GM23338 (cell line): ENCODE measurements at regions not wholly inside any gene's neighbourhood (a gene's known extent, or its start where the extent isn't known, plus 50 kb on each side); places are given as distances from the start of the nearest gene placed in this dataset.

Source experiments
- ATAC-seq: fragments of 200-7000 bp; cut with Tn5 transposase; 3 replicates; pipeline ENCODE4 v1.9.1; 2020
- DNase-seq: peaks from one replicate; pipeline ENCODE4 v3.0.0-alpha.2; 2015; ENCODE audit warnings: low spot score
- H2AFZ ChIP-seq: fragments of 200-600 bp; sonication (generic); 2 replicates; pipeline ENCODE4 v1.8.0; 2016; ENCODE audit warnings: antibody characterized with exemption, mild to moderate bottlenecking, moderate library complexity
- H3F3A ChIP-seq: fragments of 200-600 bp; sonication (generic); replicated peaks from 2 replicates; pipeline ENCODE4 v1.8.0; 2017; ENCODE audit warnings: antibody characterized with exemption, mixed run types, low read depth
- H3K27ac ChIP-seq: fragments of 200-600 bp; sonication (generic); 2 replicates; pipeline ENCODE4 v1.6.1; 2016; ENCODE audit warnings: low read depth
- H3K27me3 ChIP-seq: fragments of 200-600 bp; sonication (generic); 2 replicates; pipeline ENCODE4 v1.8.0; 2016; ENCODE audit warnings: mild to moderate bottlenecking, mixed run types, moderate library complexity; ENCODE audit not compliant: insufficient read depth
- H3K36me3 ChIP-seq: fragments of 200-600 bp; sonication (generic); 2 replicates; pipeline ENCODE4 v1.8.0; 2016; ENCODE audit warnings: mild to moderate bottlenecking; ENCODE audit not compliant: insufficient read depth
- H3K4me1 ChIP-seq: fragments of 200-600 bp; sonication (generic); 2 replicates; pipeline ENCODE4 v1.8.0; 2016; ENCODE audit warnings: mild to moderate bottlenecking, moderate library complexity; ENCODE audit not compliant: insufficient read depth
- H3K4me2 ChIP-seq: fragments of 200-600 bp; sonication (generic); 2 replicates; pipeline ENCODE4 v1.7.1; 2017; ENCODE audit warnings: mixed run types
- H3K4me3 ChIP-seq: fragments of 200-600 bp; sonication (generic); 2 replicates; pipeline ENCODE4 v1.6.1; 2016; ENCODE audit warnings: mixed run types
- H3K79me2 ChIP-seq: fragments of 200-600 bp; sonication (generic); replicated peaks from 2 replicates; pipeline ENCODE4 v1.8.0; 2017; ENCODE audit warnings: mild to moderate bottlenecking; ENCODE audit not compliant: insufficient read depth
- H3K9me2 ChIP-seq: fragments of 200-600 bp; sonication (generic); 2 replicates; pipeline ENCODE4 v1.8.0; 2017; ENCODE audit not compliant: insufficient read depth
- H4K20me1 ChIP-seq: fragments of 200-600 bp; sonication (generic); replicated peaks from 2 replicates; pipeline ENCODE4 v1.8.0; 2017; ENCODE audit warnings: mild to moderate bottlenecking; ENCODE audit not compliant: insufficient read depth
- H3K27ac Mint-ChIP-seq: 2 replicates; pipeline ENCODE4 v1.8.0; 2020; ENCODE audit warnings: inconsistent platforms, mild to moderate bottlenecking, moderate library complexity, mixed read lengths
- H3K27me3 Mint-ChIP-seq: 3 replicates; pipeline ENCODE4 v1.8.0; 2022; ENCODE audit warnings: low read depth, mild to moderate bottlenecking, moderate library complexity, mixed read lengths, inconsistent platforms; ENCODE audit not compliant: insufficient read depth, poor library complexity
- H3K36me3 Mint-ChIP-seq: 3 replicates; pipeline ENCODE4 v1.8.0; 2021; ENCODE audit warnings: low read depth, mild to moderate bottlenecking, inconsistent platforms, moderate library complexity, mixed read lengths
- H3K4me1 Mint-ChIP-seq: 3 replicates; pipeline ENCODE4 v1.8.0; 2020; ENCODE audit warnings: mild to moderate bottlenecking, inconsistent platforms, mixed read lengths
- H3K4me3 Mint-ChIP-seq: 3 replicates; pipeline ENCODE4 v1.8.0; 2021; ENCODE audit warnings: moderate library complexity, mild to moderate bottlenecking, inconsistent platforms, mixed read lengths
- H3K9me3 Mint-ChIP-seq: 3 replicates; pipeline ENCODE4 v1.8.0; 2020; ENCODE audit warnings: moderate library complexity, mild to moderate bottlenecking, inconsistent platforms, mixed read lengths
- CREB1 ChIP-seq: fragments of 250-450 bp; sonication (Bioruptor Pico); IDR thresholded peaks from 2 replicates; pipeline ENCODE4 v1.5.0; 2020; ENCODE audit warnings: low read depth, mild to moderate bottlenecking, moderate library complexity
- EZH2phosphoT487 ChIP-seq: fragments of 200-600 bp; sonication (generic); IDR thresholded peaks from one replicate; pipeline ENCODE4 v1.8.1; 2018; ENCODE audit warnings: antibody characterized with exemption; ENCODE audit not compliant: unreplicated experiment
- JUNB ChIP-seq: IDR thresholded peaks from one replicate; pipeline ENCODE4 v1.6.1; 2016; ENCODE audit warnings: antibody characterized with exemption; ENCODE audit not compliant: unreplicated experiment
- NANOG ChIP-seq: IDR thresholded peaks from 2 replicates; pipeline ENCODE4 v1.6.1; 2016; ENCODE audit warnings: antibody characterized with exemption, borderline replicate concordance
- POLR2AphosphoS5 ChIP-seq: IDR thresholded peaks from 2 replicates; pipeline ENCODE4 v1.6.1; 2016; ENCODE audit warnings: antibody characterized with exemption, low read depth
- STAT1 ChIP-seq: IDR thresholded peaks from one replicate; pipeline ENCODE4 v1.6.1; 2016; ENCODE audit warnings: antibody characterized with exemption; ENCODE audit not compliant: unreplicated experiment
- ZNF114 ChIP-seq: fragments of 250-450 bp; sonication (Bioruptor Pico); IDR thresholded peaks from 2 replicates; pipeline ENCODE4 v1.5.0; 2020; ENCODE audit warnings: mild to moderate bottlenecking, moderate library complexity
- ZNF331 ChIP-seq: fragments of 250-450 bp; sonication (Bioruptor Pico); IDR thresholded peaks from 2 replicates; pipeline ENCODE4 v1.5.0; 2020; ENCODE audit warnings: low read depth, mild to moderate bottlenecking, moderate library complexity
- TF ChIP-seq, protein P1 (sequence below), 2 experiments: fragments of 200-600 bp in 1 of 2; sonication (generic) in 1 of 2; conservative IDR thresholded peaks; 2 replicates each; pipeline versions ENCODE4 v1.5.1 to v1.6.1; 2016 to 2017; ENCODE audit warnings: antibody characterized with exemption in 2 of 2, low read depth in 2 of 2, mild to moderate bottlenecking in 2 of 2, moderate library complexity in 1 of 2
- TF ChIP-seq, protein P2 (sequence below): fragments of 250-450 bp; sonication (Bioruptor Pico); IDR thresholded peaks from 2 replicates; pipeline ENCODE4 v1.5.0; 2020; ENCODE audit warnings: mild to moderate bottlenecking, moderate library complexity
- TF ChIP-seq, protein P3 (sequence below): IDR thresholded peaks from 2 replicates; pipeline ENCODE4 v1.6.1; 2016; ENCODE audit warnings: antibody characterized with exemption

DNA sequence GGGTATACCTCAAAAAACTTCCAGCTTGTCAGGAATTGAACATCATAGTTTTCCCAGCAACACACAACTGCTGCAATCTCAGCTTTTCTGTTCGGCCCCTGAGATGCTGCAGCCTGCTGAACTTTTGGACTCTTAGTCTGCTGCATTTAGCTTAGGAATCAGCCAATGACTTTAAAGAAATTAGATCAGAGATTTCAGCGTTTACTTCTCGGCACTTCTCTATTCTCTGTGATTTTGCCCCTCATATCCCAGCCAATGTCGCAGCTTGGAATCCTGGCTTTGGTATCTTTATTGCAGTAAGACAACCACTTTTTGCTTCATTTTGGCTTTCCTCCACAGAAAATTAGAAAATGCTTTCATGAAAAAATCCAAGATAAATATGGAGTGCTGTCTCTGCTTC lies 86.3 kb upstream of the MCTP2 start:
- H3K27ac Mint-ChIP-seq, result no peak overlapping the region
- no peaks in the 10 kb centered on the region; the same call in 2 of the 3 replicates for H3K9me3 Mint-ChIP-seq
- no peak for ATAC-seq
- H3K4me2 ChIP-seq, result no peak overlapping the region
- H3K9me2 ChIP-seq, result no peaks in the 10 kb centered on the region
- no peak for DNase-seq
- no peaks in the 10 kb centered on the region for H3K36me3 Mint-ChIP-seq
- peaks cover 1% of the 10 kb centered on the region for H3K27me3 Mint-ChIP-seq
- peak overlapping the region; percentile 54; the same call in 1 of the 2 replicates for H2AFZ ChIP-seq
- H3K36me3 ChIP-seq, result no peaks in the 10 kb centered on the region
- TF ChIP-seq EZH2phosphoT487 (no peak), JUNB (no peak), CREB1 (no peak), STAT1 (no peak)
- no peaks in the 10 kb centered on the region for H3K4me1 Mint-ChIP-seq
- no peaks in the 10 kb centered on the region for H3K79me2 ChIP-seq
- no peaks in the 10 kb centered on the region for H4K20me1 ChIP-seq
- H3K4me3 ChIP-seq, result no peak overlapping the region
- H3K4me1 ChIP-seq, result no peaks in the 10 kb centered on the region
- H3K4me3 Mint-ChIP-seq, result no peak overlapping the region
- H3F3A ChIP-seq, result no peaks in the 10 kb centered on the region
- H3K27ac ChIP-seq, result no peak overlapping the region
- no peaks in the 10 kb centered on the region for H3K27me3 ChIP-seq

DNA sequence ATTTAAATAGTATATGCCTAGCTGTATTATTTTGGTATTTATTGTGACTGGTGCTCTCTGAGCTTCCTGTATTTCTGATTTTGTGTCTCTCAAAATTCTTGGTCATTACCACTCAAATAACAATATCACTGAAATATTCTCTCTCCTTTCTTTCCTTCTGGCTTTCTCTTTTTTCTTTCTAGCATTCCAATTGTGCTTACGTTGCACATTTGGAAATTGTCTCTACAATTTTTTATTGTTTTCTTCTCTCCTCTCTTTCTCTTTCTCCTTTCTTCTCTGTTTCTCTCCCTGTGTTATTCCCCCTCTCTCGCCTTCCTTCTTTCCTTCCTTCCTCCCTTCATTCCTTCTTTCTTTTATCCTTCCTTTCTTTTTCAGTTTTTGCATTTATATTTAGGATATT lies 89.6 kb upstream of the MCTP2 start:
- no peak overlapping the region for H3K4me3 ChIP-seq
- H3K4me1 ChIP-seq, result no peaks in the 10 kb centered on the region
- no peak for DNase-seq
- H3K79me2 ChIP-seq, result no peaks in the 10 kb centered on the region
- no peaks in the 10 kb centered on the region for H3K27me3 ChIP-seq
- no peak for ATAC-seq
- H2AFZ ChIP-seq, result no peak overlapping the region
- H3K9me3 Mint-ChIP-seq, result no peaks in the 10 kb centered on the region; the same call in 2 of the 3 replicates
- H3K9me2 ChIP-seq, result no peaks in the 10 kb centered on the region
- H3K4me3 Mint-ChIP-seq, result no peak overlapping the region
- H3F3A ChIP-seq, result no peaks in the 10 kb centered on the region
- no peaks in the 10 kb centered on the region for H3K36me3 Mint-ChIP-seq
- H3K27me3 Mint-ChIP-seq, result peaks cover 1% of the 10 kb centered on the region
- no peak overlapping the region for H3K27ac Mint-ChIP-seq
- H4K20me1 ChIP-seq, result no peaks in the 10 kb centered on the region
- no peak overlapping the region for H3K4me2 ChIP-seq
- H3K36me3 ChIP-seq, result no peaks in the 10 kb centered on the region
- H3K27ac ChIP-seq, result no peak overlapping the region
- no peaks in the 10 kb centered on the region for H3K4me1 Mint-ChIP-seq
- TF ChIP-seq ZNF114 (CRISPR knock-in tag) (no peak), POLR2AphosphoS5 (no peak), ZNF331 (no peak), EZH2phosphoT487 (no peak), JUNB (no peak), NANOG (no peak), CREB1 (no peak), STAT1 (no peak)
- TF ChIP-seq, protein P1, sequence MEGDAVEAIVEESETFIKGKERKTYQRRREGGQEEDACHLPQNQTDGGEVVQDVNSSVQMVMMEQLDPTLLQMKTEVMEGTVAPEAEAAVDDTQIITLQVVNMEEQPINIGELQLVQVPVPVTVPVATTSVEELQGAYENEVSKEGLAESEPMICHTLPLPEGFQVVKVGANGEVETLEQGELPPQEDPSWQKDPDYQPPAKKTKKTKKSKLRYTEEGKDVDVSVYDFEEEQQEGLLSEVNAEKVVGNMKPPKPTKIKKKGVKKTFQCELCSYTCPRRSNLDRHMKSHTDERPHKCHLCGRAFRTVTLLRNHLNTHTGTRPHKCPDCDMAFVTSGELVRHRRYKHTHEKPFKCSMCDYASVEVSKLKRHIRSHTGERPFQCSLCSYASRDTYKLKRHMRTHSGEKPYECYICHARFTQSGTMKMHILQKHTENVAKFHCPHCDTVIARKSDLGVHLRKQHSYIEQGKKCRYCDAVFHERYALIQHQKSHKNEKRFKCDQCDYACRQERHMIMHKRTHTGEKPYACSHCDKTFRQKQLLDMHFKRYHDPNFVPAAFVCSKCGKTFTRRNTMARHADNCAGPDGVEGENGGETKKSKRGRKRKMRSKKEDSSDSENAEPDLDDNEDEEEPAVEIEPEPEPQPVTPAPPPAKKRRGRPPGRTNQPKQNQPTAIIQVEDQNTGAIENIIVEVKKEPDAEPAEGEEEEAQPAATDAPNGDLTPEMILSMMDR (conservative IDR thresholded peaks at IDR 0.05; ENCODE audit: low read depth in 2 of 2), result no peak
- TF ChIP-seq, protein P2, sequence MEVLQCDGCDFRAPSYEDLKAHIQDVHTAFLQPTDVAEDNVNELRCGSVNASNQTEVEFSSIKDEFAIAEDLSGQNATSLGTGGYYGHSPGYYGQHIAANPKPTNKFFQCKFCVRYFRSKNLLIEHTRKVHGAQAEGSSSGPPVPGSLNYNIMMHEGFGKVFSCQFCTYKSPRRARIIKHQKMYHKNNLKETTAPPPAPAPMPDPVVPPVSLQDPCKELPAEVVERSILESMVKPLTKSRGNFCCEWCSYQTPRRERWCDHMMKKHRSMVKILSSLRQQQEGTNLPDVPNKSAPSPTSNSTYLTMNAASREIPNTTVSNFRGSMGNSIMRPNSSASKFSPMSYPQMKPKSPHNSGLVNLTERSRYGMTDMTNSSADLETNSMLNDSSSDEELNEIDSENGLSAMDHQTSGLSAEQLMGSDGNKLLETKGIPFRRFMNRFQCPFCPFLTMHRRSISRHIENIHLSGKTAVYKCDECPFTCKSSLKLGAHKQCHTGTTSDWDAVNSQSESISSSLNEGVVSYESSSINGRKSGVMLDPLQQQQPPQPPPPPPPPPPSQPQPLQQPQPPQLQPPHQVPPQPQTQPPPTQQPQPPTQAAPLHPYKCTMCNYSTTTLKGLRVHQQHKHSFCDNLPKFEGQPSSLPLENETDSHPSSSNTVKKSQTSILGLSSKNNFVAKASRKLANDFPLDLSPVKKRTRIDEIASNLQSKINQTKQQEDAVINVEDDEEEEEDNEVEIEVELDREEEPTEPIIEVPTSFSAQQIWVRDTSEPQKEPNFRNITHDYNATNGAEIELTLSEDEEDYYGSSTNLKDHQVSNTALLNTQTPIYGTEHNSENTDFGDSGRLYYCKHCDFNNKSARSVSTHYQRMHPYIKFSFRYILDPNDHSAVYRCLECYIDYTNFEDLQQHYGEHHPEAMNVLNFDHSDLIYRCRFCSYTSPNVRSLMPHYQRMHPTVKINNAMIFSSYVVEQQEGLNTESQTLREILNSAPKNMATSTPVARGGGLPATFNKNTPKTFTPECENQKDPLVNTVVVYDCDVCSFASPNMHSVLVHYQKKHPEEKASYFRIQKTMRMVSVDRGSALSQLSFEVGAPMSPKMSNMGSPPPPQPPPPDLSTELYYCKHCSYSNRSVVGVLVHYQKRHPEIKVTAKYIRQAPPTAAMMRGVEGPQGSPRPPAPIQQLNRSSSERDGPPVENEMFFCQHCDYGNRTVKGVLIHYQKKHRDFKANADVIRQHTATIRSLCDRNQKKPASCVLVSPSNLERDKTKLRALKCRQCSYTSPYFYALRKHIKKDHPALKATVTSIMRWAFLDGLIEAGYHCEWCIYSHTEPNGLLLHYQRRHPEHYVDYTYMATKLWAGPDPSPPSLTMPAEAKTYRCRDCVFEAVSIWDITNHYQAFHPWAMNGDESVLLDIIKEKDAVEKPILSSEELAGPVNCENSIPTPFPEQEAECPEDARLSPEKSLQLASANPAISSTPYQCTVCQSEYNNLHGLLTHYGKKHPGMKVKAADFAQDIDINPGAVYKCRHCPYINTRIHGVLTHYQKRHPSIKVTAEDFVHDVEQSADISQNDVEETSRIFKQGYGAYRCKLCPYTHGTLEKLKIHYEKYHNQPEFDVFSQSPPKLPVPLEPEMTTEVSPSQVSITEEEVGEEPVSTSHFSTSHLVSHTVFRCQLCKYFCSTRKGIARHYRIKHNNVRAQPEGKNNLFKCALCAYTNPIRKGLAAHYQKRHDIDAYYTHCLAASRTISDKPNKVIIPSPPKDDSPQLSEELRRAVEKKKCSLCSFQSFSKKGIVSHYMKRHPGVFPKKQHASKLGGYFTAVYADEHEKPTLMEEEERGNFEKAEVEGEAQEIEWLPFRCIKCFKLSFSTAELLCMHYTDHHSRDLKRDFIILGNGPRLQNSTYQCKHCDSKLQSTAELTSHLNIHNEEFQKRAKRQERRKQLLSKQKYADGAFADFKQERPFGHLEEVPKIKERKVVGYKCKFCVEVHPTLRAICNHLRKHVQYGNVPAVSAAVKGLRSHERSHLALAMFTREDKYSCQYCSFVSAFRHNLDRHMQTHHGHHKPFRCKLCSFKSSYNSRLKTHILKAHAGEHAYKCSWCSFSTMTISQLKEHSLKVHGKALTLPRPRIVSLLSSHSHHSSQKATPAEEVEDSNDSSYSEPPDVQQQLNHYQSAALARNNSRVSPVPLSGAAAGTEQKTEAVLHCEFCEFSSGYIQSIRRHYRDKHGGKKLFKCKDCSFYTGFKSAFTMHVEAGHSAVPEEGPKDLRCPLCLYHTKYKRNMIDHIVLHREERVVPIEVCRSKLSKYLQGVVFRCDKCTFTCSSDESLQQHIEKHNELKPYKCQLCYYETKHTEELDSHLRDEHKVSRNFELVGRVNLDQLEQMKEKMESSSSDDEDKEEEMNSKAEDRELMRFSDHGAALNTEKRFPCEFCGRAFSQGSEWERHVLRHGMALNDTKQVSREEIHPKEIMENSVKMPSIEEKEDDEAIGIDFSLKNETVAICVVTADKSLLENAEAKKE (CRISPR knock-in tag), result no peak
- TF ChIP-seq, protein P3, sequence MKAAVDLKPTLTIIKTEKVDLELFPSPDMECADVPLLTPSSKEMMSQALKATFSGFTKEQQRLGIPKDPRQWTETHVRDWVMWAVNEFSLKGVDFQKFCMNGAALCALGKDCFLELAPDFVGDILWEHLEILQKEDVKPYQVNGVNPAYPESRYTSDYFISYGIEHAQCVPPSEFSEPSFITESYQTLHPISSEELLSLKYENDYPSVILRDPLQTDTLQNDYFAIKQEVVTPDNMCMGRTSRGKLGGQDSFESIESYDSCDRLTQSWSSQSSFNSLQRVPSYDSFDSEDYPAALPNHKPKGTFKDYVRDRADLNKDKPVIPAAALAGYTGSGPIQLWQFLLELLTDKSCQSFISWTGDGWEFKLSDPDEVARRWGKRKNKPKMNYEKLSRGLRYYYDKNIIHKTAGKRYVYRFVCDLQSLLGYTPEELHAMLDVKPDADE, result no peak
